ENCODE measurements at regions not wholly inside any gene's neighbourhood (a gene's known extent, or its start where the extent isn't known, plus 50 kb on each side); places are given as distances from the start of the nearest gene placed in this dataset.

GRCh38 chr5:69042915-69043654 lies 50.7 kb upstream of the SLC30A5 start (continued):
- TF ChIP-seq HNF1B (CRISPR knock-in tag; IDR thresholded peaks at IDR 0.05) (no peak), ZNF543 (CRISPR knock-in tag; IDR thresholded peaks at IDR 0.05) (no peak), ZNF547 (CRISPR knock-in tag; IDR thresholded peaks at IDR 0.05) (no peak), CCDC6 (CRISPR knock-in tag; IDR thresholded peaks at IDR 0.05) (0 out of 2 replicates have a peak, but pooled peaks have one; percentile 42), ARHGAP35 (CRISPR knock-in tag; IDR thresholded peaks at IDR 0.05; ENCODE audit: borderline replicate concordance) (no peak), NRL (CRISPR knock-in tag; IDR thresholded peaks at IDR 0.05; ENCODE audit: borderline replicate concordance) (no peak), ZNF678 (CRISPR knock-in tag; IDR thresholded peaks at IDR 0.05) (no peak), PRPF4 (IDR thresholded peaks at IDR 0.05; ENCODE audit: low read depth, low read length, poor library complexity, severe bottlenecking) (no peak), ZNF260 (CRISPR knock-in tag; IDR thresholded peaks at IDR 0.05; ENCODE audit: borderline replicate concordance, low read depth) (no peak), NR1H2 (CRISPR knock-in tag; IDR thresholded peaks at IDR 0.05; ENCODE audit: borderline replicate concordance, low read depth) (no peak), RFX5 (IDR thresholded peaks at IDR 0.05; ENCODE audit: low read depth, low read length) (no peak), ZNF296 (CRISPR knock-in tag; conservative IDR thresholded peaks at IDR 0.05) (no peak), TSC22D2 (CRISPR knock-in tag; IDR thresholded peaks at IDR 0.05; ENCODE audit: borderline replicate concordance) (no peak), KDM6A (CRISPR knock-in tag; IDR thresholded peaks at IDR 0.05; ENCODE audit: low read depth) (no peak), ZNF546 (CRISPR knock-in tag; conservative IDR thresholded peaks at IDR 0.05) (no peak), ZHX1 (CRISPR knock-in tag; IDR thresholded peaks at IDR 0.05; ENCODE audit: low read depth) (no peak), RARA (CRISPR knock-in tag; IDR thresholded peaks at IDR 0.05) (no peak), ZSCAN29 (CRISPR knock-in tag; conservative IDR thresholded peaks at IDR 0.05) (no peak), ZNF674 (CRISPR knock-in tag; IDR thresholded peaks at IDR 0.05; ENCODE audit: low read depth) (no peak), ZNF503 (CRISPR knock-in tag; IDR thresholded peaks at IDR 0.05) (no peak)

All from HepG2 (cell line).